ENCODE measurements at regions not wholly inside any gene's neighbourhood (a gene's known extent, or its start where the extent isn't known, plus 50 kb on each side); places are given as distances from the start of the nearest gene placed in this dataset.
A peak's percentile ranks its signal among the peaks of the same experiment; 100 is the strongest.

- POLR2A ChIA-PET, result no interaction called here
- H3K4me3 ChIP-seq (ENCODE audit: low read depth, low read length), result no peak overlapping the region
- H3K9me3 ChIP-seq (ENCODE audit: control insufficient read depth, insufficient read depth, low read depth, low read length), result no peaks in the 10 kb centered on the region
- no peak overlapping the region for H3K27ac ChIP-seq (ENCODE audit: extremely low read depth, low read depth, low read length)
- no peaks in the 10 kb centered on the region for H3K36me3 ChIP-seq (ENCODE audit: control insufficient read depth in 2 of 2, insufficient read depth in 1 of 2, low read length in 2 of 2)
- no peaks in the 10 kb centered on the region for H3K4me1 ChIP-seq (ENCODE audit: control insufficient read depth, insufficient read depth, low read length)
- TF ChIP-seq ZNF654 (tag by site-specific recombination; IDR thresholded peaks at IDR 0.05; ENCODE audit: low read depth), result peak; percentile 54
- TF ChIP-seq ZNF2 (tag by site-specific recombination; IDR thresholded peaks at IDR 0.05), result peak; percentile 70; the same call in 1 of the 2 replicates
- no peak for TF ChIP-seq ZNF280C (tag by site-specific recombination; IDR thresholded peaks at IDR 0.05)
- CTCF ChIA-PET, result interaction anchor here (0.5 to 2.1 kb wide), 18 partner anchors 11 to 985 kb away, joined by 3 to 11 read pairs (median 3); no protein-coding TSS in a partner anchor
Measured at GRCh38 chr14:29521526-29522137, 406.0 kb downstream of the PRKD1 start.
